CD4-positive, alpha-beta T cell (primary cell): ENCODE measurements at regions not wholly inside any gene's neighbourhood (a gene's known extent, or its start where the extent isn't known, plus 50 kb on each side); places are given as distances from the start of the nearest gene placed in this dataset.
"Not testable (repeated sequence)": the region's sequence is repeated elsewhere in the genome, so short reads cannot be mapped to it uniquely, and the experiment has no call there.

ENCODE experiments used
- ATAC-seq: fragments of 200-7000 bp; cut with Tn5 transposase; one replicate; pipeline ENCODE4 v1.10.0; 2022; ENCODE audit warnings: mild to moderate bottlenecking; ENCODE audit not compliant: poor library complexity
- CTCF ChIA-PET: fragments of 350-600 bp; sonication (Branson Sonifier 250); formaldehyde crosslinking; loops from one replicate; lab custom pipeline; 2021; ENCODE audit warnings: antibody characterized with exemption, inconsistent platforms; lab: Charles Lee
- POLR2A ChIA-PET: fragments of 350-600 bp; sonication (Branson Sonifier 250); formaldehyde crosslinking; loops from one replicate; lab custom pipeline; 2021; ENCODE audit warnings: antibody characterized with exemption, inconsistent platforms; lab: Charles Lee
- DNase-seq, 14 experiments: peaks; one replicate each; pipeline ENCODE4 v3.0.0-alpha.2; 2013 to 2020; ENCODE audit warnings: mixed read lengths in 2 of 14
- H3K27ac ChIP-seq, 2 donors: one replicate each; pipeline versions ENCODE4 v1.5.1 to v1.7.0; 2013; ENCODE audit warnings: low read length in 2 of 2, low read depth in 1 of 2, mild to moderate bottlenecking in 1 of 2
- H3K27me3 ChIP-seq, 2 experiments: 1 replicate in 1 of 2; 2 replicates in 1 of 2; pipeline versions ENCODE4 v1.6.1 to v1.7.0; 2013; ENCODE audit warnings: low read length in 2 of 2, control low read depth in 1 of 2, mild to moderate bottlenecking in 1 of 2, moderate library complexity in 1 of 2; ENCODE audit not compliant: insufficient read depth in 2 of 2, control insufficient read depth in 1 of 2
- H3K36me3 ChIP-seq: one replicate; pipeline ENCODE4 v1.6.1; 2013; ENCODE audit warnings: low read length, control low read depth; ENCODE audit not compliant: insufficient read depth
- H3K4me1 ChIP-seq: one replicate; pipeline ENCODE4 v1.6.1; 2013; ENCODE audit warnings: low read length, control low read depth; ENCODE audit not compliant: insufficient read depth
- H3K4me3 ChIP-seq: one replicate; pipeline ENCODE4 v1.5.1; 2013; ENCODE audit warnings: mild to moderate bottlenecking, low read length, moderate library complexity
- H3K9me3 ChIP-seq, 2 experiments: 1 replicate in 1 of 2; 2 replicates in 1 of 2; pipeline versions ENCODE4 v1.6.1 to v1.7.0; 2013; ENCODE audit warnings: low read length in 2 of 2, mild to moderate bottlenecking in 2 of 2, control low read depth in 1 of 2, moderate library complexity in 1 of 2; ENCODE audit not compliant: control insufficient read depth in 1 of 2, insufficient read depth in 1 of 2
- H3K27ac Mint-ChIP-seq: one replicate; pipeline ENCODE4 v1.8.0; 2020; ENCODE audit warnings: mixed read lengths
- H3K27me3 Mint-ChIP-seq: one replicate; pipeline ENCODE4 v1.8.0; 2021; ENCODE audit warnings: mixed read lengths
- H3K36me3 Mint-ChIP-seq: one replicate; pipeline ENCODE4 v1.8.0; 2021; ENCODE audit warnings: low read depth, mixed read lengths
- H3K4me1 Mint-ChIP-seq: one replicate; pipeline ENCODE4 v1.8.0; 2021; ENCODE audit warnings: low read depth, mixed read lengths
- H3K4me3 Mint-ChIP-seq: one replicate; pipeline ENCODE4 v1.8.0; 2020; ENCODE audit warnings: mild to moderate bottlenecking, mixed read lengths
- H3K9me3 Mint-ChIP-seq: one replicate; pipeline ENCODE4 v1.8.0; 2020; ENCODE audit warnings: mixed read lengths
- intact Hi-C, 2 experiments: fragments of 100-400 bp; cut with DNase I in 1 of 2; cut with micrococcal nuclease in 1 of 2; formaldehyde crosslinking; loops; one replicate each; pipeline versions ENCODE4 v1.15.1 to v1.9.0; 2023 to 2025; cut with DNase I, micrococcal nuclease
- TF ChIP-seq, protein P1 (sequence below): fragments of 200-600 bp; IDR thresholded peaks from one replicate; pipeline ENCODE4 v1.8.0; 2022; ENCODE audit warnings: antibody characterized with exemption, mild to moderate bottlenecking

DNA sequence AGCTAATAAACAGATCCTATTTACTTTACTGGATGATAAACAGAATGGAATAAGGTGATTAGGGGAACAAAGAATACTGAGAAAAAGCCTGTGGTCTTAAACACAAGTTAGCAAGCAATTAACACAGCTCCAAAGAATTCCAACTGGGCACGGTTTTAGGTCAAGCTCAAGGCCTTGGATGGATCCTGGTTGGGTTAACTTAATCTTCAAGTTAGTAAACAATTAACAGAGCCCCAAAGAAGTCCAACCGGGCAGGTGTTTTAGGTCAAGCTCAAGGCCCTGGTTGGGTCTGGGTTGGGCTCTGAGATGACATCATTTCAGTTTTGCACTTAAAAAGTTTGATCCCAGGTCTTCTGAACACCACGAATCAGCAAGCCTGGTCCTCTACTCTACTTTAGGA is 1086.3 kb upstream of the TMPRSS15 start:
- Histone ChIP-seq H3K36me3 (no peaks in the 10 kb centered on the region), H3K4me3 (no peak overlapping the region), H3K4me1 (no peaks in the 10 kb centered on the region), H3K27ac (no peak overlapping the region), H3K27me3 (no peaks in the 10 kb centered on the region), H3K9me3 (peaks cover 0 to 8% of the 10 kb centered on the region in 2 experiments)
- H3K9me3 Mint-ChIP-seq = no peaks in the 10 kb centered on the region
- POLR2A ChIA-PET = no interaction called here
- ATAC-seq (no peak), DNase-seq (no peak)
- H3K4me1 Mint-ChIP-seq = no peaks in the 10 kb centered on the region
- H3K27ac Mint-ChIP-seq = no peak overlapping the region
- no peaks in the 10 kb centered on the region for H3K36me3 Mint-ChIP-seq
- no peak overlapping the region for H3K4me3 Mint-ChIP-seq
- CTCF ChIA-PET = no interaction called here
- intact Hi-C loops = loop anchor here in 1 of 2 experiments (10.0 kb wide), 1 partner anchor 55 kb away; no protein-coding TSS in a partner anchor
- TF ChIP-seq, protein P1, sequence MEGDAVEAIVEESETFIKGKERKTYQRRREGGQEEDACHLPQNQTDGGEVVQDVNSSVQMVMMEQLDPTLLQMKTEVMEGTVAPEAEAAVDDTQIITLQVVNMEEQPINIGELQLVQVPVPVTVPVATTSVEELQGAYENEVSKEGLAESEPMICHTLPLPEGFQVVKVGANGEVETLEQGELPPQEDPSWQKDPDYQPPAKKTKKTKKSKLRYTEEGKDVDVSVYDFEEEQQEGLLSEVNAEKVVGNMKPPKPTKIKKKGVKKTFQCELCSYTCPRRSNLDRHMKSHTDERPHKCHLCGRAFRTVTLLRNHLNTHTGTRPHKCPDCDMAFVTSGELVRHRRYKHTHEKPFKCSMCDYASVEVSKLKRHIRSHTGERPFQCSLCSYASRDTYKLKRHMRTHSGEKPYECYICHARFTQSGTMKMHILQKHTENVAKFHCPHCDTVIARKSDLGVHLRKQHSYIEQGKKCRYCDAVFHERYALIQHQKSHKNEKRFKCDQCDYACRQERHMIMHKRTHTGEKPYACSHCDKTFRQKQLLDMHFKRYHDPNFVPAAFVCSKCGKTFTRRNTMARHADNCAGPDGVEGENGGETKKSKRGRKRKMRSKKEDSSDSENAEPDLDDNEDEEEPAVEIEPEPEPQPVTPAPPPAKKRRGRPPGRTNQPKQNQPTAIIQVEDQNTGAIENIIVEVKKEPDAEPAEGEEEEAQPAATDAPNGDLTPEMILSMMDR = no peak
- no peaks in the 10 kb centered on the region for H3K27me3 Mint-ChIP-seq

DNA sequence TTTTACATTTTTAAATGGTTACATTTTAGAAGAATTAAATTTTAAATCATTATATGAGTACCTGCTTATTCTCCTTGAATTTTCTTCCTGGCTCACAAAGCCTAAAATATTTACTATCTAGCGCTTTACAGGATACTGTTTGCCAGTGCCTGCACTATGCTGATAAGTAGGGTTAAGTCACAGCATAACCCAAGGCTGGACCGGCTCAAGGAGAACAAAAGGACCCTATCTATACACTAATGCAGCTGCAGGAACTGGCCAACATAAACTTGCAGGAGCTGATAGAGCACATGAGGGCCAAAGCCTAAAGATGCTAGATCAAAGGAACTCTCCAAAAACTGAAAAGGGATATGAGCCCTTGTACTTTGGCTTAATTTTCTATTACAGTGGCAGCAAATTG is 1086.9 kb upstream of the TMPRSS15 start:
- Histone ChIP-seq H3K27me3 (no peaks in the 10 kb centered on the region), H3K4me3 (no peak overlapping the region), H3K36me3 (no peaks in the 10 kb centered on the region), H3K27ac (no peak overlapping the region), H3K4me1 (no peaks in the 10 kb centered on the region), H3K9me3 (peaks cover 0 to 8% of the 10 kb centered on the region in 2 experiments)
- DNase-seq = no peak
- CTCF ChIA-PET = no interaction called here
- no peaks in the 10 kb centered on the region for H3K9me3 Mint-ChIP-seq
- intact Hi-C loops = no loop called here
- no peak for ATAC-seq
- H3K36me3 Mint-ChIP-seq = no peaks in the 10 kb centered on the region
- TF ChIP-seq, protein P1 = no peak
- no peak overlapping the region for H3K27ac Mint-ChIP-seq
- POLR2A ChIA-PET = no interaction called here
- H3K4me1 Mint-ChIP-seq = no peaks in the 10 kb centered on the region
- H3K4me3 Mint-ChIP-seq = no peak overlapping the region
- H3K27me3 Mint-ChIP-seq = no peaks in the 10 kb centered on the region

DNA sequence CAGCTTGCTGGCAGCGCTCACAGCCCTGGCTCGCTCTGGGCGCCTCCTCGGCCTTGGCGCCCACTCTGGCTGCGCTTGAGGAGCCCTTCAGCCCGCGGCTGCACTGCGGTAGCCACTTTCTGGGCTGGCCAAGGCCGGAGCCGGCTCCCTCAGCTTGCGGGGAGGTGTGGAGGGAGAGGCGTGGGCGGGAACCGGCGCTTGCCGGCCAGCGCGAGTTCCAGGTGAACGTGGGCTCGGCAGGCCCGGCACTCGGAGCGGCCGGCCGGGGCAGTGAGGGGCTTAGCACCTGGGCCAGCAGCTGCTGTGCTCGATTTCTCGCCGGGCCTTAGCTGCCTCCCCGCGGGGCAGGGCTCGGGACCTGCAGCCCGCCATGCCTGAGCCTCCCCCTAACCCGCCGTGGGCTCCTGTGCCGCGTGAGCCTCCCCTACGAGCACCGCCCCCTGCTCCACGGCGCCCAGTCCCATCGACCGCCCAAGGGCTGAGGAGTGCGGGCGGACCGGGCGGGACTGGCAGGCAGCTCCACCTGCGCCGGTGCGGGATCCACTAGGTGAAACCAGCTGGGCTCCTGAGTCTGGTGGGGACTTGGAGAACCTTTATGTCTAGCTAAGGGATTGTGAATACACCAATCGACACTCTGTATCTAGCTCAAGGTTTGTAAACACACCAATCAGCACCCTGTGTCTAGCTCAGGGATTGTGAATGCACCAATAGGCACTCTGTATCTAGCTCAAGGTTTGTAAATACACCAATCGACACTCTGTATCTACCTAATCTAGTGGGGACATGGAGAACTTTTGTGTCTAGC is 1090.1 kb upstream of the TMPRSS15 start:
- H3K27me3 ChIP-seq, H3K27ac ChIP-seq, intact Hi-C loops, H3K36me3 ChIP-seq, CTCF ChIA-PET, H3K4me3 Mint-ChIP-seq, ATAC-seq, H3K27me3 Mint-ChIP-seq, H3K27ac Mint-ChIP-seq, H3K4me3 ChIP-seq, POLR2A ChIA-PET, H3K4me1 ChIP-seq, DNase-seq, H3K9me3 Mint-ChIP-seq, H3K36me3 Mint-ChIP-seq, H3K4me1 Mint-ChIP-seq, H3K9me3 ChIP-seq: not testable (repeated sequence)

DNA sequence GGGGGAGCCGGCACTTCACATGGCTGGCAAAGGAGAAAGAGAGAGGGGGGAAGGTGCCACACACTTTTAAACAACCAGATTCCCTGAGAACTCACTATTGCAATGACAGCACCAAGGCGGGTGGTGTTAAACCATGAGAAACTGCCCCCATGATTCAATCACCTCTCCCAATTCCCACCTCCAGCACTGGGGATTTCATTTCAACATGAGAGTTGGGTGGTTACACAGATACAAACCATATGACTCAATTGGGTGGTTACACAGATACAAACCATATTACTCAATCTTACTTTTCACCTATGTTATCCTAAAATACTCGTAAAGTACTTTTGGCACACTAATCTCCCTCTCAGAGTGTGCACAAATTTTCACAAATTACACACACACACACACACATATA is 1097.5 kb upstream of the TMPRSS15 start:
- no peaks in the 10 kb centered on the region for H3K27me3 Mint-ChIP-seq
- no peak overlapping the region for H3K27ac Mint-ChIP-seq
- peaks cover 2% of the 10 kb centered on the region for H3K9me3 Mint-ChIP-seq
- no peaks in the 10 kb centered on the region for H3K4me1 ChIP-seq
- no peaks in the 10 kb centered on the region for H3K27me3 ChIP-seq
- ChIA-PET POLR2A (no interaction called here), CTCF (no interaction called here)
- no peak overlapping the region for H3K4me3 ChIP-seq
- H3K36me3 ChIP-seq = no peaks in the 10 kb centered on the region
- TF ChIP-seq, protein P1 = no peak
- H3K4me1 Mint-ChIP-seq = no peaks in the 10 kb centered on the region
- no peaks in the 10 kb centered on the region for H3K36me3 Mint-ChIP-seq
- H3K27ac ChIP-seq = no peak overlapping the region
- intact Hi-C loops = no loop called here
- no peak overlapping the region for H3K4me3 Mint-ChIP-seq
- no peaks in the 10 kb centered on the region for H3K9me3 ChIP-seq
- ATAC-seq (no peak), DNase-seq (no peak)
